Right lobe of liver (tissue), 6 donors: ENCODE measurements at regions not wholly inside any gene's neighbourhood (a gene's known extent, or its start where the extent isn't known, plus 50 kb on each side); places are given as distances from the start of the nearest gene placed in this dataset.
"Not testable (repeated sequence)": the region's sequence is repeated elsewhere in the genome, so short reads cannot be mapped to it uniquely, and the experiment has no call there.

Source experiments
- ATAC-seq, 4 donors: fragments of 200-7000 bp; cut with Tn5 transposase; one replicate each; pipeline ENCODE4 v1.9.1; 2020; ENCODE audit warnings: mild to moderate bottlenecking in 4 of 4, moderate library complexity in 4 of 4
- DNase-seq, 3 donors: peaks; one replicate each; pipeline ENCODE4 v3.0.0-alpha.2; 2020
- H3K27ac ChIP-seq, 3 donors: fragments of 200-600 bp; one replicate each; pipeline ENCODE4 v1.8.0; 2022
- H3K27me3 ChIP-seq, 2 donors: fragments of 200-600 bp; one replicate each; pipeline ENCODE4 v1.8.0; 2022
- H3K36me3 ChIP-seq, 4 donors: fragments of 200-600 bp; sonication (generic) in 1 of 4; one replicate each; pipeline versions ENCODE4 v1.5.1 to v1.8.0; 2017 to 2022; ENCODE audit warnings: control low read depth in 1 of 4
- H3K4me1 ChIP-seq, 4 donors: fragments of 200-600 bp; sonication (generic) in 1 of 4; one replicate each; pipeline versions ENCODE4 v1.5.1 to v1.8.0; 2017 to 2022; ENCODE audit warnings: control low read depth in 1 of 4
- H3K4me3 ChIP-seq, 3 donors: fragments of 200-600 bp; one replicate each; pipeline ENCODE4 v1.8.0; 2022
- H3K9me3 ChIP-seq, 4 donors: fragments of 200-600 bp; sonication (generic) in 1 of 4; one replicate each; pipeline versions ENCODE4 v1.5.1 to v1.8.0; 2017 to 2022; ENCODE audit warnings: control low read depth in 1 of 4
- POLR2A ChIP-seq: fragments of 450-650 bp; IDR thresholded peaks from one replicate; pipeline ENCODE4 v1.6.1; 2017; ENCODE audit warnings: antibody characterized with exemption, mild to moderate bottlenecking
- WGBS: methylation state at CpG from one replicate; pipeline ENCODE4 v1.1.6; 2018; ENCODE audit warnings: low coverage, low lambda C conversion rate; ENCODE audit not compliant: insufficient coverage; ENCODE audit errors: missing lambda C conversion rate; 5-methylcytosine and 5-hydroxymethylcytosine counted together
- intact Hi-C, 2 donors: fragments of 100-400 bp; cut with DNase I; formaldehyde crosslinking; loops; one replicate each; pipeline versions ENCODE4 v1.11.2 to v1.14.1; 2022
- TF ChIP-seq, protein P1 (sequence below), 4 donors: fragments of 200-600 bp in 3 of 4; fragments of 450-650 bp in 1 of 4; IDR thresholded peaks; one replicate each; pipeline versions ENCODE4 v1.5.1 to v1.8.0; 2016 to 2022; ENCODE audit warnings: antibody characterized with exemption in 4 of 4, mild to moderate bottlenecking in 2 of 4
- donor health status: DM: no; HTN: yes; CAD: no.
- donor health status: DM: no; HTN: no; CAD: no.
- donor health status: DM: no; HTN: no; CAD: no.
- donor health status: DM: no; HTN: yes; CAD: no.
- donor health status: DM: no; HTN: yes; CAD: no.

DNA sequence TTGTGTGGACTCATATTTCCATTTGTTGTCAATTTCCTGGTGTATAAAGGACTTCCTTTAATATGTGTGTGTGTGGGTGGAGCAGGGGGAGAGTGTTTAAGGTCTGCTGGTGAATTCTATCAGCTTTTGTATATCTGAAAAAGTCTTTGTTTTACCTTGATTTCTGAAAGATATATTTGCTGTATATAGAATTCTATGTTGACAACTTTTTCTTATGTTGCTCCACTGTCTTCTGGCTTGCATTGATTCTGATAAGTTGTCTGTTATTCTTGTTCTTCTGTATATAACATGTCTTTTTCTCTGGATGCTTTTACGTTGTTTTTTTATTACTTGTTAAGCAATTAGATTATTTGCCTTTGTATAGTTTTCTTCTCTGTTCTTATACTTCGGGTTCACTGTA is 90.0 kb upstream of the CEP162 start:
- no peak for ATAC-seq
- no peak overlapping the region for H3K4me3 ChIP-seq
- 73% methylated on average over 2 of the region's 2 CpGs for WGBS
- H3K27me3 ChIP-seq = no peaks in the 10 kb centered on the region
- no peak overlapping the region for H3K27ac ChIP-seq
- no peaks in the 10 kb centered on the region for H3K9me3 ChIP-seq
- H3K36me3 ChIP-seq = no peaks in the 10 kb centered on the region
- intact Hi-C loops = no loop called here
- no peak for TF ChIP-seq POLR2A
- TF ChIP-seq, protein P1, sequence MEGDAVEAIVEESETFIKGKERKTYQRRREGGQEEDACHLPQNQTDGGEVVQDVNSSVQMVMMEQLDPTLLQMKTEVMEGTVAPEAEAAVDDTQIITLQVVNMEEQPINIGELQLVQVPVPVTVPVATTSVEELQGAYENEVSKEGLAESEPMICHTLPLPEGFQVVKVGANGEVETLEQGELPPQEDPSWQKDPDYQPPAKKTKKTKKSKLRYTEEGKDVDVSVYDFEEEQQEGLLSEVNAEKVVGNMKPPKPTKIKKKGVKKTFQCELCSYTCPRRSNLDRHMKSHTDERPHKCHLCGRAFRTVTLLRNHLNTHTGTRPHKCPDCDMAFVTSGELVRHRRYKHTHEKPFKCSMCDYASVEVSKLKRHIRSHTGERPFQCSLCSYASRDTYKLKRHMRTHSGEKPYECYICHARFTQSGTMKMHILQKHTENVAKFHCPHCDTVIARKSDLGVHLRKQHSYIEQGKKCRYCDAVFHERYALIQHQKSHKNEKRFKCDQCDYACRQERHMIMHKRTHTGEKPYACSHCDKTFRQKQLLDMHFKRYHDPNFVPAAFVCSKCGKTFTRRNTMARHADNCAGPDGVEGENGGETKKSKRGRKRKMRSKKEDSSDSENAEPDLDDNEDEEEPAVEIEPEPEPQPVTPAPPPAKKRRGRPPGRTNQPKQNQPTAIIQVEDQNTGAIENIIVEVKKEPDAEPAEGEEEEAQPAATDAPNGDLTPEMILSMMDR (IDR thresholded peaks at IDR 0.05) = no peak
- no peaks in the 10 kb centered on the region for H3K4me1 ChIP-seq
- no peak for DNase-seq

DNA sequence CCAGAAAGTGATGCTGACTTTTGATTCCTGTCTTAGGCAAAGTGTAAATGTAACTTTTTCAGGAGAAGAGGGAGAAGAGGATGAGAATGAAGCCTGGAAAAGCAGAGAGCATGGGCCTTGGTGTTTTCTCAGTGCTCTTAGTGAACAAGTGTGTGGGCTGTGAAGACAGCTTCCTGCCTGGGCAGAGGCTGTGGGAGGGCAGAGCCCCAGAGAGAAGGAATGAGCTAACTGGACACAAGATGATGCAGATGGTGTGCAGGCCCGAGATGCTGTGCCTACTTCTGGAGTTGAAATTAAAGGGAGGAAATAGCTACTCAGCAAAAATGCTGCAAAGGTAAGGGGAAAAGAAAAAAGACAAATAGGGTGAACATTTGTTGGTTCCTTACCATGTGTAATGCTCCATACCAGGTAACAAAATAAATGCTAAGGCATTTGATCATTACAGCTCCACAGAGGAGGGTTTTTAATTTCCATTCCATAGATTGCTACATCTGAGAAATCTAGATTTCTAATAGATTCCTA is 87.0 kb upstream of the CEP162 start:
- H3K4me3 ChIP-seq = no peak overlapping the region
- no peak for ATAC-seq
- H3K36me3 ChIP-seq = no peaks in the 10 kb centered on the region
- H3K27me3 ChIP-seq = no peaks in the 10 kb centered on the region
- no peaks in the 10 kb centered on the region for H3K4me1 ChIP-seq
- no peak for TF ChIP-seq POLR2A
- TF ChIP-seq, protein P1 (IDR thresholded peaks at IDR 0.05) = no peak
- intact Hi-C loops = no loop called here
- DNase-seq = no peak
- H3K27ac ChIP-seq = no peak overlapping the region
- no peaks in the 10 kb centered on the region for H3K9me3 ChIP-seq
- 75% methylated on average over 1 of the region's 1 CpG for WGBS

DNA sequence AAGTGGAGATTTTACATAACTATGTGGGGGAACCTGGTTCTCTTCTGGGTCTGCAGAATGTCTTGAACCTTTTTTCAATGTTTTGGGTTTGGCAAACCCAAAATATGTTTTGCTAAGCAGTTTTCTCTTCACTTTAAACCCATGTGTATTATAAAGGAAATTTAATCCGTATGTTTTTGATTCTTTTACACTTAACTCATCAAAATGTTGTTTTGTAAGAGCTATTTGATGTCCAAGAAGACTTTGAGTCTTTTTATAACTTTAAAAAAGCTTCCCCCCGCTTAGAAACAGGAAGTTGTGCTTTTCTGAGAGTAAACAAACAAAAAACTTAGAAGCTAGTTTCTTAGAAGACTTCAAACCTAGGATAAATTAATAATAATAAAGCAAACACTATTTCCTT is 81.9 kb upstream of the CEP162 start:
- Histone ChIP-seq H3K9me3 (no peaks in the 10 kb centered on the region), H3K36me3 (no peaks in the 10 kb centered on the region), H3K27me3 (no peaks in the 10 kb centered on the region), H3K4me3 (no peak overlapping the region), H3K27ac (no peak overlapping the region), H3K4me1 (no peaks in the 10 kb centered on the region)
- intact Hi-C loops = no loop called here
- no peak for ATAC-seq
- 60% methylated on average over 2 of the region's 2 CpGs for WGBS
- TF ChIP-seq, protein P1 (IDR thresholded peaks at IDR 0.05) = no peak
- TF ChIP-seq POLR2A = no peak
- DNase-seq = no peak

DNA sequence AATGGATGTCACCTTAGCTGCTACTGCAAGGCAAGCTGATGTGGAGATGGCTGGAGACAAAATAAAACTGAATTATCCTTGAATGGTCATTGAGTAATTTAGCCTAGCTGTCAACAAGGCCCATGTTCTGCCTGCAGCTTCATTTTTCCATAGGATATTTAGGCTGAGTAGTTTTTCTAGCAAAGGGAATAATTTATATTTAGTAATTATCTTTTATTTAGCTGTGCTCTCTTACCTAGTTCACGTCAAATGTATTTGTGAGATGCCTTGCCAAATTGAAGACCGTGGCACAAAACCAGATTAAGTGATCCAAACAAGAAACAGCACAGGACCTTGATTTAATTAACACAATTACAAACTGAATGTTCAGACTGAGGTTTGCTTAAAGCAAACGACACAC is 77.4 kb upstream of the CEP162 start:
- Histone ChIP-seq H3K27ac (no peak overlapping the region), H3K9me3 (no peaks in the 10 kb centered on the region), H3K4me1 (no peaks in the 10 kb centered on the region), H3K27me3 (no peaks in the 10 kb centered on the region), H3K4me3 (no peak overlapping the region), H3K36me3 (no peaks in the 10 kb centered on the region)
- WGBS = 63% methylated on average over 3 of the region's 3 CpGs
- TF ChIP-seq, protein P1 (IDR thresholded peaks at IDR 0.05) = no peak
- TF ChIP-seq POLR2A = no peak
- no peak for ATAC-seq
- intact Hi-C loops = no loop called here
- no peak for DNase-seq

DNA sequence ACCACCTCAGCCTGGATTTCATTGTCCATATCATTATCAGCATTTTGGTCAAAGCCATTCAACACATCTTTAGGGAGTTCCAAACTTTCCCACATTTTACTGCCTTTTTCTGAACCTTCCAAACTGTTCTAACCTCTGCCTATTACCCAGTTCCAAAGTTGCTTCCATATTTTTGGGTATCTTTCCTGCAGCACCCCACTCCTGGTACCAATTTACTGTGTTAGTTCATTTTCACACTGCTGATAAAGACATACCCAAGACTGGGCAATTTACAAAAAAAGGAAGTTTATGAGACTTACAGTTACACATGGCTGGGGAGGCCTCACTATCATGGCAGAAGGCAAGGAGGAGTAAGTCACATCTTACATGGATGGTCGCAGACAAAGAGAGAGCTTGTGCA is 63.6 kb upstream of the CEP162 start:
- ATAC-seq, H3K27ac ChIP-seq, H3K36me3 ChIP-seq, H3K4me3 ChIP-seq, H3K27me3 ChIP-seq, H3K4me1 ChIP-seq, H3K9me3 ChIP-seq, DNase-seq, intact Hi-C loops: not testable (repeated sequence)
- WGBS = 100% methylated on average over 1 of the region's 1 CpG
